ENCODE measurements at regions not wholly inside any gene's neighbourhood (a gene's known extent, or its start where the extent isn't known, plus 50 kb on each side); places are given as distances from the start of the nearest gene placed in this dataset.

- no peak for DNase-seq
These were observed 69.3 kb upstream of the CYP1B1 start for GRCh38 chr2:38145236-38145635.

DNA sequence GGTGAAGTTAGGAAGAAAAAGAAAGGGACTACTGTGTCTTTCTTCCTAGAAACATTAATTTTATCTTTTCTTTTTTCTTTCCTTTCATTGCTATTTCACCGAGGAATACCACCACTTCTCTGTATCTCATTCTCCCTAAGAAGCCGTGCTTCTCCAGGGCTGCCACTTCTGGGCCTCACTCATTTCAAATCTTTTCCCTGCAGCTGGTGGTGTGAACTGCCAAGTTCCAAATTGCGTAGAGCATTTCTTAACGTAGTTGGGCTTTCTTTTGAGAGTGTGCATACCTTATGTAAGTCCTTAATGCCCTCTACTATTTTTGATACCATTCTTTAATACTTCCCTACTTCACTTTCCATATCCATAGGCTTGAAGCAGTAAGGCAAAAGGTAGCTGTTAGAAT, 66.7 kb upstream of the CYP1B1 start:
- DNase-seq = no peak

DNA sequence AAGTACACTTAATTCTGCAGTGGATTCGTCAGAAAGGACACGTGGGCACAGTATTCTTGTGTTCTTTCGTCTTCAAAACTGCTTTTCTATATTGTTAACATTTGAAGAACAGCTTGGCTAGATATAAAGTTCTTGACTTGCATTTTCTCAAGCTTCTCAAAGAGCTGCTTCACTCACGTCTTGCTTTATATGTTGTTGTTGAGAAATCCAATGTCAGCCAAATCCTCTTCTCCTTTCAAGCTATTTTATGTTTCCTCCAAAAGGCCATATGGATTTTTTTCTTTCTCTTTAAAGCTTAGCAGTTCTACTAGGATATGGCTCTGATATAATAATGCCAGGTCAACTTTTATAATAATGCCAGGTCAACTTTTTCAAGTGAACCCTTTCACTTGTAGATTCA, 65.5 kb upstream of the CYP1B1 start:
- no peak for DNase-seq

GRCh38 chr2:38138996-38139395, 63.0 kb upstream of the CYP1B1 start:
- DNase-seq = no peak

DNA sequence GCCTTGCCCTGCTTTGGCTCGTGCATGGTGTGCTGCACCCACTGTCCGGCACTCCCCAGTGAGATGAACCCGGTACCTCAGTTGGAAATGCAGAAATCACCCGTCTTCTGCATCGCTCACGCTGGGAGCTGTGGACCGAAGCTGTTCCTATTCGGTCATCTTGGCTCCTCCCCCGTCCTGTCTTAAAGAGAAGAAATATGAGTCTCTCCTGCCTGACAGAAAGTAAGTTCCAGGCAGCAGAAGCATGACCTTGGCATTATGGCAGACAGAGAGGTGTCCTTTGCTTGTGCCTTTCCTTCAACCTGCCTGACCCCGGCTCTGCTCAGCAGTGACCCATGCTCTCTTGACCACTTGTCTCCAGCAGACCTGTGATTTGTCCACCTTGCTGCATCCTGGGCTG, 62.5 kb upstream of the CYP1B1 start:
- peak; percentile 28 for DNase-seq

GRCh38 chr2:38137958-38138357, 62.0 kb upstream of the CYP1B1 start:
- peak; percentile 27 for DNase-seq

GRCh38 chr2:38131676-38132075, 55.7 kb upstream of the CYP1B1 start:
- DNase-seq = no peak

- DNase-seq = no peak
These were observed 54.9 kb upstream of the CYP1B1 start for GRCh38 chr2:38130876-38131275.

GRCh38 chr2:38129987-38130386, 54.0 kb upstream of the CYP1B1 start:
- DNase-seq = no peak

- no peak for DNase-seq
These were observed 53.5 kb upstream of the CYP1B1 start for GRCh38 chr2:38129481-38129880.

GRCh38 chr2:38128653-38129052, 52.7 kb upstream of the CYP1B1 start:
- DNase-seq = no peak

DNA sequence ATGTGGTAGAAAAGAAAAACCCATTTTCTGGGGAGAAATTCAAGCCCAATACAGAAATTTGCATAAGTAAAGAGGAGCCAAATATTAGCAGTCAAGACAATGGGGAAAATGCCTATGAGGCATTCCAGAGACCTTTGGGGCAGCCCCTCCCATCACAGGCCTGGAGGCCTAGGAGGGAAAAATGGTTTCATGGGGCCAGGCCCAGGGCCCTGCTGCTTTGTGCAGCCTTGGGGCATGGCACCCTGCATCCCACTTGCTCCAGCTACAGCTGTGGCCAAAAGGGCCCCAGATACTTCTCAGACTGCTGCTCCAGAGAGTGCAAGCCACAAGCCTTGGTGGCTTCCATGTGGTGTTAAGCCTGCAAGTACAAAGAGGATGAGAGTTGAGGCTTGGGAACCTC, 51.3 kb upstream of the CYP1B1 start:
- DNase-seq = no peak

- no peak for DNase-seq
These were observed 49.9 kb upstream of the CYP1B1 start for GRCh38 chr2:38125842-38126241.

All from DMS53 (cell line).